Caco-2 (cell line): ENCODE measurements at regions not wholly inside any gene's neighbourhood (a gene's known extent, or its start where the extent isn't known, plus 50 kb on each side); places are given as distances from the start of the nearest gene placed in this dataset.

Experiments used
- BruUV-seq: library from RNA; stranded (reverse); fragments of 400-500 nt; replicated peaks from 2 replicates; lab custom pipeline; 2021; lab: Mats Ljungman, UMichigan
- CTCF ChIA-PET: fragments of 300-600 bp; sonication (Branson Sonifier 250); formaldehyde crosslinking; loops from one replicate; lab custom pipeline; 2022; ENCODE audit warnings: antibody characterized with exemption; lab: Charles Lee
- POLR2A ChIA-PET: fragments of 300-600 bp; sonication (Branson Sonifier 250); formaldehyde crosslinking; loops from one replicate; lab custom pipeline; 2022; ENCODE audit warnings: antibody characterized with exemption; lab: Charles Lee
- DNase-seq, 2 experiments: peaks; one replicate each; pipeline versions ENCODE4 v3.0.0 to v3.0.0-alpha.2; 2020 to 2022
- H3K27me3 ChIP-seq: replicated peaks from 2 replicates; pipeline ENCODE4 v1.6.0; 2011; ENCODE audit warnings: low read length; ENCODE audit not compliant: control insufficient read depth, insufficient read depth
- H3K36me3 ChIP-seq: 2 replicates; pipeline ENCODE4 v1.5.1; 2011; ENCODE audit warnings: low read length; ENCODE audit not compliant: control insufficient read depth, insufficient read depth
- H3K4me1 ChIP-seq: fragments of 250-450 bp; sonication (Bioruptor Pico); 2 replicates; pipeline ENCODE4 v1.5.1; 2020; ENCODE audit warnings: mild to moderate bottlenecking
- H3K4me3 ChIP-seq: 2 replicates; pipeline ENCODE4 v1.5.1; 2011; ENCODE audit warnings: low read depth, mild to moderate bottlenecking, control low read depth, low read length
- H3K9me3 ChIP-seq: fragments of 250-450 bp; sonication (Bioruptor Pico); 2 replicates; pipeline ENCODE4 v1.5.1; 2020; ENCODE audit warnings: mild to moderate bottlenecking, moderate library complexity
- H3K27ac Mint-ChIP-seq: one replicate; pipeline ENCODE4 v1.8.0; 2022; ENCODE audit warnings: mixed read lengths; ENCODE audit not compliant: unreplicated experiment
- H3K27me3 Mint-ChIP-seq: one replicate; pipeline ENCODE4 v1.8.0; 2022; ENCODE audit warnings: mixed read lengths; ENCODE audit not compliant: insufficient read depth, unreplicated experiment
- H3K36me3 Mint-ChIP-seq: one replicate; pipeline ENCODE4 v1.8.0; 2022; ENCODE audit warnings: mild to moderate bottlenecking, mixed read lengths; ENCODE audit not compliant: insufficient read depth, unreplicated experiment
- H3K4me1 Mint-ChIP-seq: one replicate; pipeline ENCODE4 v1.8.0; 2022; ENCODE audit warnings: low read depth, mixed read lengths; ENCODE audit not compliant: unreplicated experiment
- H3K4me3 Mint-ChIP-seq: one replicate; pipeline ENCODE4 v1.8.0; 2022; ENCODE audit warnings: mild to moderate bottlenecking, moderate library complexity, mixed read lengths; ENCODE audit not compliant: unreplicated experiment
- H3K9me3 Mint-ChIP-seq: one replicate; pipeline ENCODE4 v1.8.0; 2022; ENCODE audit warnings: mixed read lengths; ENCODE audit not compliant: unreplicated experiment
- CTCF ChIP-seq, 2 experiments: fragments of 200-600 bp in 1 of 2; IDR thresholded peaks; 1 replicate in 1 of 2; 2 replicates in 1 of 2; pipeline versions ENCODE4 v1.5.1 to v1.8.0; 2011 to 2022; ENCODE audit warnings: antibody characterized with exemption in 1 of 2, control low read depth in 1 of 2, inconsistent platforms in 1 of 2, low read depth in 1 of 2, low read length in 1 of 2, mild to moderate bottlenecking in 1 of 2, moderate library complexity in 1 of 2; ENCODE audit not compliant: insufficient read depth in 1 of 2, severe bottlenecking in 1 of 2, unreplicated experiment in 1 of 2
- intact Hi-C: fragments of 100-400 bp; cut with micrococcal nuclease; formaldehyde crosslinking; loops from one replicate; pipeline ENCODE4 v1.10.0; 2022; ENCODE audit not compliant: unreplicated experiment

- H3K4me1 Mint-ChIP-seq, result no peaks in the 10 kb centered on the region
- Histone ChIP-seq H3K36me3 (no peaks in the 10 kb centered on the region), H3K27me3 (no peaks in the 10 kb centered on the region), H3K4me3 (no peak overlapping the region), H3K9me3 (no peaks in the 10 kb centered on the region), H3K4me1 (no peaks in the 10 kb centered on the region)
- no peak for DNase-seq
- no peaks in the 10 kb centered on the region for H3K9me3 Mint-ChIP-seq
- no TSS peak for BruUV-seq
- H3K27me3 Mint-ChIP-seq, result no peaks in the 10 kb centered on the region
- intact Hi-C loops, result no loop called here
- H3K36me3 Mint-ChIP-seq, result no peaks in the 10 kb centered on the region
- CTCF ChIA-PET, result no interaction called here
- H3K27ac Mint-ChIP-seq, result no peak overlapping the region
- POLR2A ChIA-PET, result no interaction called here
- no peak overlapping the region for H3K4me3 Mint-ChIP-seq
- TF ChIP-seq CTCF (IDR thresholded peaks at IDR 0.05; ENCODE audit: insufficient read depth in 1 of 2, low read depth in 1 of 2, low read length in 1 of 2, severe bottlenecking in 1 of 2, unreplicated experiment in 1 of 2), result no peak
Measured at GRCh38 chr12:86312232-86312631, 56.0 kb upstream of the MGAT4C start.
